Retinal pigment epithelial cell (primary cell): ENCODE measurements at regions not wholly inside any gene's neighbourhood (a gene's known extent, or its start where the extent isn't known, plus 50 kb on each side); places are given as distances from the start of the nearest gene placed in this dataset.

Experiments
- DNase-seq: peaks from one replicate; pipeline ENCODE4 v3.0.0-alpha.2; 2010; ENCODE audit warnings: low read depth
- H3K4me3 ChIP-seq: 2 replicates; pipeline ENCODE4 v1.5.1; 2011; ENCODE audit warnings: mild to moderate bottlenecking, low read length, control low read depth, moderate library complexity
- TF ChIP-seq, protein P1 (sequence below): conservative IDR thresholded peaks from 2 replicates; pipeline ENCODE4 v1.5.1; 2011; ENCODE audit warnings: low read depth, low read length, control low read depth, inconsistent platforms

DNA sequence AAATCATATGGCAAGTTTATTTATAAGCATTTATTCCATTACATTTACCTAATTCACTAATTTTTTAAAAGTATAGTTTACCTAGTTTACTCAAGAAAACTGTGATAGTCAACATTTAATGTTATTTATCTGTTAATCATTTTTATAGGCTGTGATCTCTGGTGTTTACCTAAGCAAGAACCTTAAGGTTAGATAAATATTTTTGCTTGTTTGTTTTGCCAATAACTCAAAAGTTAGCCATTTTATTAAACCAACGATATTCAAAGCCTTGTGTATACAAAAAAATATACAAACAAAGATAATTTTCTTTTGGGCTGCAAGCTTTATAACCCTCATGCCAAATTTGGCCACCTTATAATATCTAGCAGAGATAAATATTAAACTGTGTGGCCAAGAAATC, 157.3 kb downstream of the SLCO1B3 start:
- TF ChIP-seq, protein P1, sequence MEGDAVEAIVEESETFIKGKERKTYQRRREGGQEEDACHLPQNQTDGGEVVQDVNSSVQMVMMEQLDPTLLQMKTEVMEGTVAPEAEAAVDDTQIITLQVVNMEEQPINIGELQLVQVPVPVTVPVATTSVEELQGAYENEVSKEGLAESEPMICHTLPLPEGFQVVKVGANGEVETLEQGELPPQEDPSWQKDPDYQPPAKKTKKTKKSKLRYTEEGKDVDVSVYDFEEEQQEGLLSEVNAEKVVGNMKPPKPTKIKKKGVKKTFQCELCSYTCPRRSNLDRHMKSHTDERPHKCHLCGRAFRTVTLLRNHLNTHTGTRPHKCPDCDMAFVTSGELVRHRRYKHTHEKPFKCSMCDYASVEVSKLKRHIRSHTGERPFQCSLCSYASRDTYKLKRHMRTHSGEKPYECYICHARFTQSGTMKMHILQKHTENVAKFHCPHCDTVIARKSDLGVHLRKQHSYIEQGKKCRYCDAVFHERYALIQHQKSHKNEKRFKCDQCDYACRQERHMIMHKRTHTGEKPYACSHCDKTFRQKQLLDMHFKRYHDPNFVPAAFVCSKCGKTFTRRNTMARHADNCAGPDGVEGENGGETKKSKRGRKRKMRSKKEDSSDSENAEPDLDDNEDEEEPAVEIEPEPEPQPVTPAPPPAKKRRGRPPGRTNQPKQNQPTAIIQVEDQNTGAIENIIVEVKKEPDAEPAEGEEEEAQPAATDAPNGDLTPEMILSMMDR: no peak
- H3K4me3 ChIP-seq: no peak overlapping the region
- DNase-seq: no peak

DNA sequence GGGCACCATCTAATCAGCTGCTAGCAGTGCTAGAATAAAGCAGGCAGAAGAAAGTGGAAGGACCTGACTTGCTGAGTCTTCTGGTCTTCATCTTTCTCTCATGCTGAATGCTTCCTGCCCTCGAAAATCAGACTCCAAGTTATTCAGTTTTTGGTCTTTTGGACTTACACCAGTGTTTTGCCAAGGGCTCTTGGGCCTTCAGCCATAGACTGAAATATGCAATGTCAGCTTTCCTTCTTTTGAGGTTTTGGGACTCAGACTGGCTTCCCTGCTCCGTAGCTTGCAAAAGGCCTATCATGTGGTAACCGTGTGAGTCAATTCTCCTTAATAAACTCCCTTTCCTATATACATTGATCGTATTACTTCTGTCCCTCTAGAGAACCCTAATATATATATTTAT, 159.3 kb downstream of the SLCO1B3 start:
- no peak overlapping the region for H3K4me3 ChIP-seq
- DNase-seq: no peak
- TF ChIP-seq, protein P1: no peak

DNA sequence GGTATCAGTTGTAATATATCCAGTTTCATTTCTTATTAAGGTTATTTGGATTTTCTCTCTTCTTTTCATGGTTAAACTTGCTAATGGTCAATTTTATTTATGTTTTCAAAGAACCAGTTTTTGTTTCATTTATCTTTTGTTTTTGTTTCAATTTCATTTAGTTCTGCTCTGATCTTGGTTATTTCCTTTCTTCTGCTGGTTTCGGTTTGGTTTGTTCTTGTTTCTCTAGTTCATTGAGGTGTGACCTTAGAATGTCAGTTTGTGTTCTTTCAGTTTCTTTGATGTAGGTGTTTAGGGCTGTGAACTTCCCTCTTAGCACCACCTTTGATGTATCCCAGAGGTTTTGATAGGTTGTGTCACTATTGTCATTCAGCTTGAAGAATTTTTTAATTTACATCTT, 145.6 kb upstream of the SLCO1B1 start:
- H3K4me3 ChIP-seq: no peak overlapping the region
- no peak for DNase-seq
- TF ChIP-seq, protein P1: no peak

DNA sequence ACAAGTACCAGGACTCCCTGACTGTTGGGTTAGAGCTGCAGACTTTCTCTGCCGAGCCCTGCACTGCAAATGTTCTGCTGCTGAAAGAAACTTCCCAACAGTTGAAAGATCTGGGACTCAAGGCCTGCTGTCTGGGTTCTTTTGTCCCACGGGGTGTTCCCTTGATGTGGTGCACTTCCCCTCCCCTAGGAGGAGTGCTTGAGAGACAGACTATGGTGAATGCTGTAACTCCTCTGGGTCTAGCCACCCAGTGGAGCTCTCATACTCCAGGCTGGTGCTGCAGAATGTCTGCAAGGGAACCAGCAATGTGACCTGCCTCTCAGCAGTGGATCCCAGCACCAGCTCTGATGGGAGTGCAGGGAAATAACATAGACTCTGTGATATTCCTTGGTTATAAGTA, 129.2 kb upstream of the SLCO1B1 start:
- DNase-seq: no peak
- TF ChIP-seq, protein P1: no peak
- H3K4me3 ChIP-seq: no peak overlapping the region

DNA sequence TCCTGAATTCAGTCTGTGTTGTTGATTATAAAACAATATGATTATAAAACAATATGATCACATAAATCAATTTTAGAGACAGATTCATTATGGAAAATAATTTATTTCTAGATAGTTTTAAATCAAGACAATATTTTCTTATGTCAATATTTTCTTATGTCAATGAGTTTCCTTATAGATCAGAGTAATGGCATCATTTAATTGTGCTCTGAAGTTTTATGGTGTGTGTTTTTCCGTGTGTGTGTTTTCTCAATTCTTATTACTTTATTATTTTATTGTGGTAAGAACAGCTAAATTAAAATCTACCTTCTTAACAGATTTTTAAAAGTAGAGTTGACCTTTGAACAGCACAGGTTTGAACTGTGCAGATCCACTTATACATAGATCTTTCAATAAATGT, 105.3 kb upstream of the SLCO1B1 start:
- no peak overlapping the region for H3K4me3 ChIP-seq
- TF ChIP-seq, protein P1: no peak
- no peak for DNase-seq

DNA sequence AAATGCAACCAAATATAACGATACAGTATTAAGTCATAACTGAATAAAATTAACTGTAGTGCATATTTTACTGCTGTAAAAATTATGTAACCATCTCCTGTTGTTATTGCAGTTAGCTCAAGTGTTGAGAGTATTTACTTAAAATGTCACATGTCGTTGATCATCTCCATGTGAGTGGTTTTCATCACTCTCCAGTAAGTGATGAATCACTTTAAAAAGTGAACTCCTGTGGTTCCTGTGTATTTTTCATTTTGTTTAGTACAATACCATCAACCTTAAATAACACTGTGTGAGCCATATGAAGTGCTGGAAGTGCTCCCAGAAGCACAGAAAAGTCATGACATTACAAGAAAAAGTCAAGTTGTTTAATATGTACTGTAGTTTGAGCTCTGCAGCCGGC, 104.7 kb upstream of the SLCO1B1 start:
- DNase-seq: no peak

DNA sequence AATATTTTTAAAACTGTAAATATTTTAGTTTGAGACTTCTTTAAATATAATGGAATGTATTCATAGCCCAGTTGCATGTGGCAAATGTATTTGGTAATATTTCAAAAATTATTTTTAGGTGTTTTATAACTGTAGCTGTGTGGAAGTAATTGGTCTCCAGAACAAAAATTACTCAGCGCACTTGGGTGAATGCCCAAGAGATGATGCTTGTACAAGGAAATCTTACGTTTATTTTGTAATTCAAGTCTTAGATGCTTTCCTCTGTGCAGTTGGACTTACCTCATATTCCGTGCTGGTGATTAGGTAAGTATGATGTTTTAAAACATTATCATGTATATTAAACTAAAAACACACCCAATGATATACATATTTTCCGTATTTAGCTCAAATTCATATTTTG, 76.7 kb upstream of the SLCO1B1 start:
- no peak for DNase-seq
- no peak overlapping the region for H3K4me3 ChIP-seq
- TF ChIP-seq, protein P1: no peak

More for the DNA sequence above, 104.7 kb upstream of the SLCO1B1 start:
- TF ChIP-seq, protein P1: no peak
- no peak overlapping the region for H3K4me3 ChIP-seq
